ENCODE measurements at regions not wholly inside any gene's neighbourhood (a gene's known extent, or its start where the extent isn't known, plus 50 kb on each side); places are given as distances from the start of the nearest gene placed in this dataset.
"Not testable (repeated sequence)": the region's sequence is repeated elsewhere in the genome, so short reads cannot be mapped to it uniquely, and the experiment has no call there.

DNA sequence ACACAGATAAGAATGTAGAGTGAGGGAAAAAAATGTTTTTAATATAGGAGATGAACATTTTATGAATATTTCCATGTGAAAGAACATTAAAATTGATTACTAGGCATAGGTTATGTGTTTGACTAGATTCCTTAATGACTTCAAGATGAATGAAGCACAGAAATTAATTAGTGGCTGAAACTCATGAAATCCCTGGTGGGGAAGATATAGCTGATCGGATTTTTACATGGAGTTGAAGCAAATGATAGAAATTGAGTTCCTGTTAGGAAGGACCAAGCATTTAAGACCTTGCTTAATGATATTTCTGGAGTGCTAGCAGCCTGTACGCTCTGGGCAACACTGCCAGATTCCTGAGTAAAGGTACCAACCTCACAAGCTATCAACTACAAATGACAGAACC lies 68.9 kb upstream of the IVNS1ABP start:
- H3K9me3 ChIP-seq (ENCODE audit: low read length): no peaks in the 10 kb centered on the region
- H3F3A ChIP-seq (ENCODE audit: insufficient read depth, low read length): no peaks in the 10 kb centered on the region
- no peak overlapping the region for H3K4me2 ChIP-seq (ENCODE audit: low read length)
- no peak overlapping the region for H3K27ac ChIP-seq (ENCODE audit: low read depth, low read length, poor library complexity, severe bottlenecking)
- no peak overlapping the region for H2AFZ ChIP-seq (ENCODE audit: low read length)
- no peaks in the 10 kb centered on the region for H3K36me3 ChIP-seq (ENCODE audit: insufficient read depth, low read length)
- no peaks in the 10 kb centered on the region for H3K27me3 ChIP-seq (ENCODE audit: insufficient read depth, low read length)
- no peaks in the 10 kb centered on the region for H3K4me1 ChIP-seq (ENCODE audit: insufficient read depth, low read length, severe bottlenecking)
- no peak overlapping the region for H3K9ac ChIP-seq (ENCODE audit: low read length)
- no peaks in the 10 kb centered on the region for H4K20me1 ChIP-seq (ENCODE audit: insufficient read depth, low read length)
- no peak for TF ChIP-seq EZH2 (IDR thresholded peaks at IDR 0.05; ENCODE audit: borderline replicate concordance, low read length)
- TF ChIP-seq, protein P1, sequence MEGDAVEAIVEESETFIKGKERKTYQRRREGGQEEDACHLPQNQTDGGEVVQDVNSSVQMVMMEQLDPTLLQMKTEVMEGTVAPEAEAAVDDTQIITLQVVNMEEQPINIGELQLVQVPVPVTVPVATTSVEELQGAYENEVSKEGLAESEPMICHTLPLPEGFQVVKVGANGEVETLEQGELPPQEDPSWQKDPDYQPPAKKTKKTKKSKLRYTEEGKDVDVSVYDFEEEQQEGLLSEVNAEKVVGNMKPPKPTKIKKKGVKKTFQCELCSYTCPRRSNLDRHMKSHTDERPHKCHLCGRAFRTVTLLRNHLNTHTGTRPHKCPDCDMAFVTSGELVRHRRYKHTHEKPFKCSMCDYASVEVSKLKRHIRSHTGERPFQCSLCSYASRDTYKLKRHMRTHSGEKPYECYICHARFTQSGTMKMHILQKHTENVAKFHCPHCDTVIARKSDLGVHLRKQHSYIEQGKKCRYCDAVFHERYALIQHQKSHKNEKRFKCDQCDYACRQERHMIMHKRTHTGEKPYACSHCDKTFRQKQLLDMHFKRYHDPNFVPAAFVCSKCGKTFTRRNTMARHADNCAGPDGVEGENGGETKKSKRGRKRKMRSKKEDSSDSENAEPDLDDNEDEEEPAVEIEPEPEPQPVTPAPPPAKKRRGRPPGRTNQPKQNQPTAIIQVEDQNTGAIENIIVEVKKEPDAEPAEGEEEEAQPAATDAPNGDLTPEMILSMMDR (IDR thresholded peaks at IDR 0.05; ENCODE audit: low read length): no peak
- no peaks in the 10 kb centered on the region for H3K79me2 ChIP-seq (ENCODE audit: insufficient read depth, low read length)
- no peak overlapping the region for H3K4me3 ChIP-seq (ENCODE audit: low read depth, low read length, poor library complexity, severe bottlenecking)
- no peaks in the 10 kb centered on the region for H3K9me2 ChIP-seq (ENCODE audit: low read depth, low read length)

DNA sequence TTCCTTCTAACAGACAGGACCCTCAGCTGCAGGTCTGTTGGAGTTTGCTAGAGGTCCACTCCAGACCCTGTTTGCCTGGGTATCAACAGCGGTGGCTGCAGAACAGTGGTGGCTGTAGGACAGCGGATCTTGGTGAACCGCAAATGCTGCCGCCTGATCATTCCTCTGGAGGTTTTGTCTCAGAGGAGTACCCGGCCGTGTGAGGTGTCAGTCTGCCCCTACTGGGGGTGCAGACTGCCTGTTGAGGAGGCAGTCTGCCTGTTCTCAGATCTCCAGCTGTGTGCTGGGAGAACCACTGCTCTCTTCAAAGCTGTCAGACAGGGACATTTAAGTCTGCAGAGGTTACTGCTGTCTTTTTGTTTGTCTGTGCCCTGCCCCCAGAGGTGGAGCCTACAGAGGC lies 66.8 kb upstream of the IVNS1ABP start:
- not testable (repeated sequence) for H3K27ac ChIP-seq (ENCODE audit: low read depth, low read length, poor library complexity, severe bottlenecking); H2AFZ ChIP-seq (ENCODE audit: low read length)

DNA sequence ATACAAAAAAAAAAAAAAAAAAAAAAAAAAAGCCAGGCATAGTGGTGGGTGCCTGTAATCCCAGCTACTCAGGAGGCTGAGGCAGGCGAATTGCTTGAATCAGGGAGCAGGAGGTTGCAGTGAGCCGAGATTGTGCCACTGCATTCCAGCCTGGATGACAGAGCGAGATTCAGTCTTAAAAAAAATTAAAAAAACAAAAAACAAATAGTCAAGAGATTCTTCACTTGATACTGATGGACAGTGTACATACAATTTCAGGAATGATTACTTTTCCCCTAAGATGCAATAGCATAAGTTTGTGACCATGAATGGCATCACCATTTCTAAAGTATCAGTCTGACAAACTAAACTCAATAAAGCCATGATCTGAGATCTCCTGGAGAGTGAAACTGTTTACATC lies 60.8 kb upstream of the IVNS1ABP start:
- Histone ChIP-seq H3K27me3 (ENCODE audit: insufficient read depth, low read length) (no peaks in the 10 kb centered on the region), H3K4me2 (ENCODE audit: low read length) (no peak overlapping the region), H3K9me2 (ENCODE audit: low read depth, low read length) (no peaks in the 10 kb centered on the region), H3K9ac (ENCODE audit: low read length) (no peak overlapping the region), H3K27ac (ENCODE audit: low read depth, low read length, poor library complexity, severe bottlenecking) (no peak overlapping the region), H3K9me3 (ENCODE audit: low read length) (no peaks in the 10 kb centered on the region), H4K20me1 (ENCODE audit: insufficient read depth, low read length) (no peaks in the 10 kb centered on the region), H3K36me3 (ENCODE audit: insufficient read depth, low read length) (no peaks in the 10 kb centered on the region), H3K79me2 (ENCODE audit: insufficient read depth, low read length) (no peaks in the 10 kb centered on the region), H3K4me3 (ENCODE audit: low read depth, low read length, poor library complexity, severe bottlenecking) (no peak overlapping the region), H2AFZ (ENCODE audit: low read length) (no peak overlapping the region), H3F3A (ENCODE audit: insufficient read depth, low read length) (no peaks in the 10 kb centered on the region), H3K4me1 (ENCODE audit: insufficient read depth, low read length, severe bottlenecking) (no peaks in the 10 kb centered on the region)
- no peak for TF ChIP-seq EZH2 (IDR thresholded peaks at IDR 0.05; ENCODE audit: borderline replicate concordance, low read length)
- TF ChIP-seq, protein P1 (IDR thresholded peaks at IDR 0.05; ENCODE audit: low read length): no peak

More for the DNA sequence above, 66.8 kb upstream of the IVNS1ABP start:
- not testable (repeated sequence) for H3K4me2 ChIP-seq (ENCODE audit: low read length); H3K36me3 ChIP-seq (ENCODE audit: insufficient read depth, low read length); H3K9ac ChIP-seq (ENCODE audit: low read length); H3K9me3 ChIP-seq (ENCODE audit: low read length); H3K4me3 ChIP-seq (ENCODE audit: low read depth, low read length, poor library complexity, severe bottlenecking); H3K9me2 ChIP-seq (ENCODE audit: low read depth, low read length); H4K20me1 ChIP-seq (ENCODE audit: insufficient read depth, low read length); H3K27me3 ChIP-seq (ENCODE audit: insufficient read depth, low read length); H3K79me2 ChIP-seq (ENCODE audit: insufficient read depth, low read length); H3F3A ChIP-seq (ENCODE audit: insufficient read depth, low read length); H3K4me1 ChIP-seq (ENCODE audit: insufficient read depth, low read length, severe bottlenecking)

DNA sequence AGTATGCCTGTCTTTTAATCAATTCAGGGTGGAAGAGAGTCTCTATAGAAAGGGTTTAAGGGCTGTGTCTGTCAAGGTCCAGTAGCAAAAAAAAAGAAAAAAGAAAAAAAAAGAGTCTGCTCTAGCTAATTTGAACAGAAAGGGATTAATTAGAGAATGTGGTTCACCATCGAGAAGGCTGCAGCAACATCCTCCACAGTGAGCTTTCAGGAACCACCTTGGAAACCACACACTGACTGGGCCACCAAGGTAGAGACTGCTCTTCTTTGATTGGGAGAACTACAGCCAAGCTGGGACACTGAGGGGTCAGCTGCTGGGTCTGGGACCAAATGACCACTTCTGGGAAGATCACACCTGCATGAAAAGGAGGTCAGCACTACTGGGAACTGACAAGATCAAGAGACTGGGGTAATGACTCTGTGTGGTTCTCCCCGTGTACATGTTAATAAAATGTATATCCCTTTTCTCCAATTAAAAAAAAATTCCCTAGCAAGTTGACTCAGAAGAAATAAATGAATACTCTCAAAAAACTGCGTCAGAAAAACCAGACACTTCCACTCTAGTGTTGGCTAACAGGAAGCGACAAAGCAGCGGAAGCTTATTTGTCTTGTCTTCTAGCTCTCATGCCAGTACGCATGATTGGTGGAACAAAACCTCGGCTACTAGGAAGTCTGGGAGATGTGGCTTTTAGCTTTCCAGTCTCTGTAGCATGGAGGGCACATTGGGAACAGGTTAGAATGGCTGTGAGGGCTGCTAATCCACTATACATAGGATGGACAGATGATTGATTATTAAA lies 60.0 kb upstream of the IVNS1ABP start:
- no peaks in the 10 kb centered on the region for H3K27me3 ChIP-seq (ENCODE audit: insufficient read depth, low read length)
- H3K36me3 ChIP-seq (ENCODE audit: insufficient read depth, low read length): no peaks in the 10 kb centered on the region
- H3K4me1 ChIP-seq (ENCODE audit: insufficient read depth, low read length, severe bottlenecking): no peaks in the 10 kb centered on the region
- H2AFZ ChIP-seq (ENCODE audit: low read length): no peak overlapping the region
- no peak overlapping the region for H3K9ac ChIP-seq (ENCODE audit: low read length)
- H3K27ac ChIP-seq (ENCODE audit: low read depth, low read length, poor library complexity, severe bottlenecking): no peak overlapping the region
- H3F3A ChIP-seq (ENCODE audit: insufficient read depth, low read length): no peaks in the 10 kb centered on the region
- no peaks in the 10 kb centered on the region for H3K9me3 ChIP-seq (ENCODE audit: low read length)
- TF ChIP-seq, protein P1 (IDR thresholded peaks at IDR 0.05; ENCODE audit: low read length): no peak
- H3K9me2 ChIP-seq (ENCODE audit: low read depth, low read length): no peaks in the 10 kb centered on the region
- no peak overlapping the region for H3K4me2 ChIP-seq (ENCODE audit: low read length)
- H4K20me1 ChIP-seq (ENCODE audit: insufficient read depth, low read length): no peaks in the 10 kb centered on the region
- no peak overlapping the region for H3K4me3 ChIP-seq (ENCODE audit: low read depth, low read length, poor library complexity, severe bottlenecking)
- H3K79me2 ChIP-seq (ENCODE audit: insufficient read depth, low read length): no peaks in the 10 kb centered on the region
